ENCODE measurements at regions not wholly inside any gene's neighbourhood (a gene's known extent, or its start where the extent isn't known, plus 50 kb on each side); places are given as distances from the start of the nearest gene placed in this dataset.

- Mint-ChIP-seq H3K4me1 (peaks cover 4% of the 10 kb centered on the region), H3K4me3 (no peak overlapping the region)
- TF ChIP-seq CTCF (IDR thresholded peaks at IDR 0.05; ENCODE audit: unreplicated experiment in 3 of 3): no peak
Measured at GRCh38 chr18:34965566-34965965, 75.6 kb upstream of the MAPRE2 start.

GRCh38 chr18:34970106-34970505, 71.1 kb upstream of the MAPRE2 start:
- no peak overlapping the region for H3K4me3 Mint-ChIP-seq
- no peak for TF ChIP-seq CTCF (IDR thresholded peaks at IDR 0.05; ENCODE audit: unreplicated experiment in 3 of 3)
- H3K9me3 Mint-ChIP-seq: peaks cover 2% of the 10 kb centered on the region
- H3K4me1 Mint-ChIP-seq: peaks cover under 1% of the 10 kb centered on the region
- no peaks in the 10 kb centered on the region for H3K36me3 Mint-ChIP-seq (ENCODE audit: low read depth)
- peaks cover 18% of the 10 kb centered on the region for H3K27me3 Mint-ChIP-seq (ENCODE audit: low read depth)
- H3K27ac Mint-ChIP-seq: no peak overlapping the region

More at GRCh38 chr18:34965566-34965965, 75.6 kb upstream of the MAPRE2 start:
- Mint-ChIP-seq H3K27me3 (ENCODE audit: low read depth) (no peaks in the 10 kb centered on the region), H3K9me3 (no peaks in the 10 kb centered on the region), H3K36me3 (ENCODE audit: low read depth) (no peaks in the 10 kb centered on the region), H3K27ac (no peak overlapping the region)

GRCh38 chr18:34971313-34971712, 69.9 kb upstream of the MAPRE2 start:
- Mint-ChIP-seq H3K36me3 (ENCODE audit: low read depth) (no peaks in the 10 kb centered on the region), H3K4me3 (no peak overlapping the region), H3K27me3 (ENCODE audit: low read depth) (peaks cover 30% of the 10 kb centered on the region), H3K4me1 (peaks cover 5% of the 10 kb centered on the region), H3K9me3 (peaks cover 2% of the 10 kb centered on the region), H3K27ac (no peak overlapping the region)
- TF ChIP-seq CTCF (IDR thresholded peaks at IDR 0.05; ENCODE audit: unreplicated experiment in 3 of 3): no peak

- TF ChIP-seq CTCF (IDR thresholded peaks at IDR 0.05; ENCODE audit: unreplicated experiment in 3 of 3): no peak
- Mint-ChIP-seq H3K4me1 (peaks cover 10% of the 10 kb centered on the region), H3K9me3 (peaks cover 2% of the 10 kb centered on the region), H3K36me3 (ENCODE audit: low read depth) (no peaks in the 10 kb centered on the region), H3K27me3 (ENCODE audit: low read depth) (peaks cover 45% of the 10 kb centered on the region), H3K27ac (no peak overlapping the region), H3K4me3 (no peak overlapping the region)
Measured at GRCh38 chr18:34972765-34973414, 68.3 kb upstream of the MAPRE2 start.

- no peak overlapping the region for H3K27ac Mint-ChIP-seq
- no peak for TF ChIP-seq CTCF (IDR thresholded peaks at IDR 0.05; ENCODE audit: unreplicated experiment in 3 of 3)
- peaks cover 76% of the 10 kb centered on the region for H3K27me3 Mint-ChIP-seq (ENCODE audit: low read depth)
- peaks cover 2% of the 10 kb centered on the region for H3K9me3 Mint-ChIP-seq
- H3K36me3 Mint-ChIP-seq (ENCODE audit: low read depth): no peaks in the 10 kb centered on the region
- peak overlapping the region; percentile 82 to 90 (median 88) for H3K4me3 Mint-ChIP-seq
- peaks cover 27% of the 10 kb centered on the region for H3K4me1 Mint-ChIP-seq
Measured at GRCh38 chr18:34976123-34976522, 65.1 kb upstream of the MAPRE2 start.

- Mint-ChIP-seq H3K27me3 (ENCODE audit: low read depth) (peaks cover 78% of the 10 kb centered on the region), H3K4me3 (peak overlapping the region; percentile 82 to 90 (median 88))
- no peak for TF ChIP-seq CTCF (IDR thresholded peaks at IDR 0.05; ENCODE audit: unreplicated experiment in 3 of 3)
Measured at GRCh38 chr18:34976534-34976898, 64.7 kb upstream of the MAPRE2 start.

More at GRCh38 chr18:34976534-34976898, 64.7 kb upstream of the MAPRE2 start:
- H3K9me3 Mint-ChIP-seq: peaks cover 2% of the 10 kb centered on the region
- peaks cover 27% of the 10 kb centered on the region for H3K4me1 Mint-ChIP-seq
- no peaks in the 10 kb centered on the region for H3K36me3 Mint-ChIP-seq (ENCODE audit: low read depth)
- H3K27ac Mint-ChIP-seq: no peak overlapping the region
